Urothelium cell line (cell line): ENCODE measurements at regions not wholly inside any gene's neighbourhood (a gene's known extent, or its start where the extent isn't known, plus 50 kb on each side); places are given as distances from the start of the nearest gene placed in this dataset.
A peak's percentile ranks its signal among the peaks of the same experiment; 100 is the strongest.
"Not testable (repeated sequence)": the region's sequence is repeated elsewhere in the genome, so short reads cannot be mapped to it uniquely, and the experiment has no call there.

Experiments used
- DNase-seq: peaks from one replicate; pipeline ENCODE4 v3.0.0; 2011; ENCODE audit warnings: low spot score, mixed read lengths
- FAIRE-seq: peaks from 2 replicates; lab custom pipeline; 2011; peaks lifted over from hg19 to GRCh38; lab: Jason Lieb, UNC

DNA sequence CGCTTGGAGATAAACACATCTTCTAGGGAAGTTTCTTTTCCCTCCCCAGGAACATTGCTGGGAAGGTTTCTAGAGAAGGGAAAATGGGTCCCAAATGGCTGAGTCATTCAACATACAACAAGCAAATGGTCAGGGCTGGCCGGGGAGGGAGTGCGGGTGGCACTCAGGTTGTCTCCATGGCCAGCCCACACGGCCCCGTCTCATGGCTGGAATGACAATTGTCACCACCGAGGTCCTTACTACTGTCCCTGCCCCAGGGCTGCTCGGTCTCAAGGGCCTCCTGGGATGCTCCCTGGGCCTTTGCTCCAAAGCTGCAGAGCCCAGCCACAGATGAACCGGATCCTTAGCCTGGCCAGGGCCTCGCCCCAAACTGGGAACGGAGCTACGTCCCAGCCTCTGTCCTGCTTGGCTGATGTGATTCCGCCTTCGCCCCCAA lies 121.9 kb downstream of the FGF18 start:
- DNase-seq = no peak
- no peak for FAIRE-seq

DNA sequence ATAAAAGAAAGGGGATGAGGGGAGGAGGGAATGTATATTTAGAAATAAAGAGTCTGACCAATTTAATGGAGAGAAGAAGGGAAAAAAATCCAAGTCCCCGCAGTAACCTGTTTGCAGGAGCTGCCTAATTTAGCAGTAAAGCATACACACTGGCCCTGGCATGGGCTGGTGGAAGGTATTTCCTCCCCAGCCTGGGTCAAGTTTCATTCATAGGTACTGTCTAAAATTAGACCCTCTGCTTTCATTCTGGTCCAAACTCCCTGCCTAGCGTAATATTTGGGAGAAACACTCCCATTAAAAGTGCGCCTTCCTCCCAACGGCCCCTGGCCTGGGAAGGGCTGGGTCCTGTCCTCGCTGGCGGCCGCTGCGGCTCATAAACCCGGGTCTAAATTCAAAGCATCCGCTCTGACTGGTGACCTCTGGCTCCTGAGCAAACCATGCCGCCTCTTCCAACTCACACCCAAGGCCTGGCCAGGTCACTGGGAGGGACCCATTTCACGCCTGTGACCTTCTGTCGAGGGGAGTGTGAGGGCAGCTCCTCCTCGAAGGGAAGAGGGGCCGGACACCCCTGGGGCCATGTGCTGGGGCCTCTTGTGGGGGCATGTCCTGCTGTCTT lies 123.2 kb downstream of the FGF18 start:
- no peak for FAIRE-seq
- DNase-seq = no peak

DNA sequence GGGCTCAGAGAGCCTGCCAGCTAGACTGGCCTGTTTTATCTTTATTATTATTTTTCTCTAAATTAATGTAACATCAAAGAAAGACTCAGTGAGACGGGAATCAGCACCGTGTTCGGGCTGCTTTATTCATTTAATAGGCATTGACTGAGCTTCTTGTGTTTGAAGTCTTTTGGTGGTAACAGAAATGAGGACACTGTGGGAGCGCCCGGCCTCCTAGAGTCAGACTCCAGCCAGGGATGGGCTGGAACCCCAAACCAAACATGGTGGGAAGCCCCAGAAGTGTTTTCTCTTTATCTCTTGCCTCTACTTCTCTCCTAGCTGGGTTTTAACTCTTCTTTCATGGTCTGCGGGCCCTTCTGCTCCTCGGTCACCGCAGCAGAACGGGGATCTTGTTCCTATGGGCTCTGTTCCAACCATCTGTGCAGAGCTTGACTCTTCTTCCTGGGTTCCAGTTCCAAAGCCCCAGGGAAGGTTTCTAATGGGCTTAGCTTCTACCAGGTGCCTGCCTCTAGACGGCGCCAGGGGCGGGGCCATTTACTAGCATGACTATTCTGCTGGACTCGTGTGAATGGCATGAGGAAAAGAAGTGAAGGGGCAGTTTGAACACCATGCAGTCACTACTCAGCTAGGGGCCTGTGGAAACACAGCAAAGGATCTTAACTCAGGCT lies 123.8 kb downstream of the FGF18 start:
- DNase-seq (no peak), FAIRE-seq (no peak)

DNA sequence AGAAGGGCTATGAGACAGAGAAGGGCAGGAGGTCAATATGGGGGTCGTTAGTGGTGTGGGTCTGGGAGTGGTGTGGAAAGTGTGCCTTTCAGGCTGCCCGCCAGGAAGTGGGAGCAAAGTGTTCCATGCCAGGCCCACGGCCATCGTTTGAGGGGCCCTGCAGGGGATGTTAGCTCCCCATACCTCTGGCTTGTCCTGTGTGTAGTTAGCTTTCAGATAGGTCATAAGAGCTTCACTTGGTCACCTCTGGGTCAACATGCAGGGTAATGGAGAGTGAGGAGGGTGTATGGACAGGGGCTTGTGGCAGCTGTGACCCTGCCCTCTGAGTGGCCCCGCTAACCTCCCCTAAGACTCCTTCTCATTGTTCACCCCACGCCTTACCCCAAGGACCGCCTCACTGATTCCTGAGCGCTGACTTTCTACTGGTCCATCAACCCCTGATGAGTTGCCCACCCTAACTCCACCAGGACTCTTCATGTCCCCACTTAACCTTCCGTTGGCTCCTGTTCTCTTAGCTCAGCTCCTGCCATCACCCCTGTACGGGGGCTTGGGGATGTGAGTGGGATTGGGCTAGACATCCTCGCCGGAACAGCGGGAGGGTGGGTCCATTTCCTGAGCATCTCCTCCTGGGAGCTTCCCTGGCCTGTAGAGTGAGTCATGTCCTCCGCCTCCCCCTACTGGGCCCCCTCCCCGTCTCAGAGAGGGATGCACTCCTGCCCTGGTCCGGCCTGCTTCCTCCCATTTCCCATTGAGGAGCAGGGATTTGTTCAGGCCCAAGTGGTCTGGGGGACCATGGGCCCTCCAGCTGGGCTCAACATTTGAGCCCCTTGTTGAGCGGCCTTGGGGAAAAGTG lies 125.7 kb downstream of the FGF18 start:
- FAIRE-seq (no peak), DNase-seq (no peak)

DNA sequence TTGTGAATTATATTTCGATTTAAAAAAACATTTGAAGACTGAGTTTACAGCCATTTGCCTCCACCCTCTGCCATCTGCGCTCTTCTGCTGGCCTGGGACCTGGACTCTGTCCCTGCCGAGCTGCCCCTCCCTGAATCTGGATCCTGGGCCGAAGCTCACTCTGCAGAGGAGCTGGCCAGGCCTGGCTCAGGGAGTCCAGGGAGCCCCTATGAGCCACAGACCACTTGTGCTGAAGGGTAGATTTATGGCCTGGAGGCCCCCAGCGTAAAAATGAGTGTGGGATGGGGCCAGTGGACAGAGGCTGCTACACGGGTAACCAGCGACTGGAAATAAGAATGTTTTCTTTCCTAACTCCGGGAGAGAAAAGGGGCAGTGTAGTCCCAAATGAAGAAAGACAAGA lies 129.8 kb downstream of the FGF18 start:
- DNase-seq = no peak
- no peak for FAIRE-seq

DNA sequence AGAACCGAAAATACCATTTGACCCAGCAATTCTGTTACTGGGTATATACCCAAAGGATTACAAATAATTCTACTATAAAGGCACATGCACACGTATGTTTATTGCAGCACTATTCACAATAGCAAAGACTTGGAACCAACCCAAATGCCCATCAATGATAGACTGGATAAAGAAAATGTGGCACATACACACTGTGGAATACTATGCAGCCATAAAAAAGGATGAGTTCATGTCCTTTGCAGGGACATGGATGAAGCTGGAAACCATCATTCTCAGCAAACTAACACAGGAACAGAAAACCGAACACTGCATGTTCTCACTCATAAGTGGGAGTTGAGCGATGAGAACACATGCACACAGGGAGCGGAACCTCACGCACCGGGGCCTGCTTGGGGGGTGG lies 134.4 kb downstream of the FGF18 start:
- DNase-seq, FAIRE-seq: not testable (repeated sequence)

DNA sequence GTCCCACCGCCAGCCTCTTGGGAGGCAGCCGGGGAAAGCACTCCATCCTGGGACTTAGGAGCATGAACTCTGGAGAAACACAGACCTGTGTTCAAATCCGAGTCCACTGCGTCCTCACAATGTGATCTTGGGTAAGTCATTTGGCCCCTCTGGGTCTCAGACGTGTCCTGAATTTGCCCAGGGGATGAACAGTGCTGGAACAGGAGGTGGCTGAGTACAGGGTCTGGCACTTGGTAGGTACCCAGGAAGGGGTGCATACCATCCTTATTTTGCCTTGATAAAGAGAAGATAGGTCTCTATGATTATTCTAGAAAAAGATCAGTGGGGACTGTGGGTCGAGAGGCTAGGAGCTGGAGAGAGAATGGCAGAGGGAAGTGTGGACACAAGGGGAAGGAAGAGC lies 135.7 kb downstream of the FGF18 start:
- no peak for DNase-seq
- no peak for FAIRE-seq

DNA sequence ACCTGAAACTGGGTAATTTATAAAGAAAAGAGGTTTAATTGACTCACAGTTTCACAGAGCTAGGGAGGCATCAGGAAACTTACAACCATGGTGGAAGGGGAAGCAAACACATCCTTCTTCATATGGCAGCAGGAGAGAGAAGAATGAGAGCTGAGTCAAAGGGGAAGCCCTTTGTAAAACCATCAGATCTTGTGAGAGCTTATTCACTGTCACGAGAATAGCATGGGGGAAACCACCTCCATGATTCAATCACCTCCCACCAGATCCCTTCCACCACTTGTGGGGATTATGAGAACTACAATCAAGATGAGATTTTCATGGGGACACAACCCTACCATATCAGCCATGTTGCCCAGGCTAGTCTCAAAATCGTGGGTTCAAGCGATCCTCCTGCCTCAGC lies 143.4 kb downstream of the FGF18 start:
- DNase-seq (no peak), FAIRE-seq (no peak)

DNA sequence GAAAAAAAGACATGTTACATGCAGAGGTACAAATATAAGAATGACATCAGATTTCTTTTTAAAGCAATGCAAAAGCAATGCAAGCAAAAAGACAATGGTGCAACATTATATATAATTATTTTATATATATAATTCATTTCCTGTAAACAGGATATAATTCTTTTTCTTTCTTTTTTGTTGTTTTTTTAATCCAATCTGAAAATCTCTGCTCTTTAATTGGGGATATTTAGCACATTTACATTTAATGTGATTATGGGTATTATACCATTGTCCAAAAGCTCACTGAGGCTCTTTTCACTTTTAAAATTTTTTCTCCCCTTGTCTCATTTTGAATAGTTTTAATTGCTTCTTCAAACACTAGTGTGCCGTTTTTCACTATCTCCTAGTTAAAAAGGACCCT lies 148.9 kb downstream of the FGF18 start:
- FAIRE-seq = no peak

DNA sequence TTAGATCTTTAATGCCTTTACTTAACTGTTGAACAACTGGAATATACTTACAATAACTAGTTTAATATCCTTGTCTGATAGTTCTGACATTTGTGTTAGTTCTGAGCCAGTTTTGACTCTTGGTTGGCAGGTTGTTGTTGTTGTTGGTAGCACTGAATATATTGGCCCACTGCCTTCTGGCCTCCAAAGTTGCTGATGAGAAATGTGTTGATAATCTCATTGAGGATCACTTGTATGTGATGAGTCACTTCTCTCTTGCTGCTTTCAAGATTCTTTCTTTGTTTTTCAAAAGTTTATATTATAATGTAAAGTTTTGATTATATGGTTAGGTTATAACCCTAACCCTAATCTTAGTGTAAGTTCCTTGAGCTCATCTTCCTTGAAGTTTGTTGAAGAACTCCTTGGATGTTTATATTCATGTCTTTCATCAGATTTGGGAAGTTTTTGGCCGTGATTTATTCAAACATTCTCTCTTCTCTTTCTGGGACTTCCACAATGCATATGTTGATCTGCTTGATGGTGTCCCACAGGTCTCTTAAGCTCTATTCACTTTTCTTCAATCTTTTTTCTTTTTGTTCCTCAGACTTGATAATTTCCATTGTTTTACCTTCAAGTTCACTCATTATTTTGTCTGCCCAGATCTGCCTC lies 149.7 kb downstream of the FGF18 start:
- FAIRE-seq = no peak
- no peak for DNase-seq

More for the DNA sequence above, 148.9 kb downstream of the FGF18 start:
- DNase-seq = no peak

DNA sequence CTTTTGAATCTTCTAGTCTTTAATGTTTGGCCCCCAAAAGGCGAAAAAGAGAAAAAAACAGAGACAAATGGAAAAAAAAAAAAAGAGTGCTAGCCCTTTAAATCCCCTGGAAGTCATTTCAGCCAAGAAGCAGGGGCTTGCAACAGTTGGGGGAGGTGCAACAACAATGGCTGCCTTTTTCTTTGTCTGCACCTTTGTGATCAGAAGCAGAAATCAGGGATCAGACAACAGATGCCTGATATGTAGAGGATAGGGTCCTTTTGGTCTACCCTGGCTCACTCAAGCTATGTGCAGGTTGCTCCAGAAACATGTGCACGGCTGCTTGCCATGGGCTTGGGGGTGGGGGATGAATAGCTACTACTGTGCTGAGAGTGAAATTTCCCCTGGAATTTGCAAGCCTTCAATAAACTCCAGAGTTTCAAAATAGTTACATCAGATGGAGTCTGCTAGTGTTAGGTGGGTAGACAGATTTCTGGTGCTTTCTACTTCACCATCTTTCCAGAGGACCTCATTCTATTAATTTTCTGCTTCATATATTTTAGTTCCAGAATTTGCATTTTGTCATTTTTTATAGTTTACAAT lies 150.9 kb downstream of the FGF18 start:
- no peak for DNase-seq
- FAIRE-seq = no peak

DNA sequence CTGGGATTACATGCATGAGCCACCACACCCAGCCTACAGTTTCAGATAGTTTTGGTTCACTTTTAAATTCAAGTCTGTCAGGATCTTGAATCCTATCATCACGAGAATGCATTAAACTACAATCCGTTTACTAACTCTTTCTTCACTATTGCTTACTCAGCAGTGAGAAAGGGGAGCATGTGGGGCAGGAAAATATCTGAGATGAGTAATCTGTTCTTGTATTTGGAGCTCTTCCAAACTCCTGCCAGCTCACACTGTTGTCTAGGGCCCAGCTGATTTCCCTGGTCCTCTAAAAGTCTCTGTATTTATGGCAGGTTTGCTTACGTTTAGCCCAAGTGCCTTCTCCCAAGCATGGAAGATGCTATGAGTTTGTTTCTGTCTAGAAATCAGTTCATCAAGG lies 152.2 kb downstream of the FGF18 start:
- peak; percentile 79 for DNase-seq

DNA sequence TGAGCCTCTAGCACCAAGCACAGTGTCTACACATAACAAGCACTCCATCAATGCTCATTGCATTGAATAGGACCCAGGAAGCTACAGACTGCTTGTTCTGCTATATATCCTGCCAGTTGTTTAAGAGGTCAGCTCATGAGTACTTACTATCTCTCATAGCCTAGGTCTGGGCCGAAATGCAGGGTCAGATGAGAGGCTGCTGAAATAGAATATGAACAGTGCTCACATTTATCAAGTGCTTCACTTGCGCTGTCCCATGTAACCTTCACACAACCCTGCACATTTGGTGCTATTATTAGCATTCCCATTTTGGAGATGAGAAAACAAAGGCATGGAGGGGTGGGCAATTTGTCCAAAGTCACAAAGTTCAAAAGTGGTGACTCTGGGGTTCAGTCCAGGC lies 153.6 kb downstream of the FGF18 start:
- DNase-seq (no peak), FAIRE-seq (no peak)

More for the DNA sequence above, 152.2 kb downstream of the FGF18 start:
- no peak for FAIRE-seq

DNA sequence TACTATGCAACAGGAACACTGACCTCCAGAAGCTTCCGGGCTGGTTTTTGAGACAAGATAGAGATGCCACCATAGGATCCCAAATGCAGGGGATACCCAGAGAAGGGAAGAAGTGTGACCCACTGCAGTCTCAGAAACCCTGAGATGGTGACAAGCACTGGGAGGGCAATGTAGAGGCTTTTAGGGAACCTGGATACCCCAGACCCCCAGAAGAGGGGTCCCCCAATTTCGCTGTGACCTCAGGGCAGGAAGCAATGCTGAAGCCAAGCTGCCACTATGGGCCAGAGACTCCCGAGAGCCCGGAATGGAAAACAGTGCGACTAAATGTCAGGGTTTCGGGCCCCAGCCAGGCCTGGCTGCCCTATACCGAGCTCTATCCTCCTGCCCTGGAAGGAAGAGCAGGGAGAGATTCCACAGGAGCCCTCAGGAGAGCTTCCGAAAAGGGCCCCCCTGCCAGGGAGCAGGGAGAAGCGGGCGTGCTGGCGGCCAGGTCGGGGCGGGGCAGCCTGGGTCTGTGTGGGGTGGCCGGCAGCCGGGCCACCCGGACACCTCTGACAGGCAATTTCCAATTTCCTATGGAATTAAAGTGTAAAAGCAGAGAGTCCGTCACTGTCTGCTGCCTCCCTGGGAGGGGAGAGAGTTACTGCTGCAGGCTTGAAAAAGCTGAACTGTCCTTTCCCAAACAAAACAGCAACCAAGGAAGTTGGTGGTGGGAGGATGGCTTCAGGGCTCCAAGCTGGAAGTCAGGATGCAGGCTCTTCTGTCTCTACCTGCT lies 154.2 kb downstream of the FGF18 start:
- FAIRE-seq (no peak), DNase-seq (no peak)

DNA sequence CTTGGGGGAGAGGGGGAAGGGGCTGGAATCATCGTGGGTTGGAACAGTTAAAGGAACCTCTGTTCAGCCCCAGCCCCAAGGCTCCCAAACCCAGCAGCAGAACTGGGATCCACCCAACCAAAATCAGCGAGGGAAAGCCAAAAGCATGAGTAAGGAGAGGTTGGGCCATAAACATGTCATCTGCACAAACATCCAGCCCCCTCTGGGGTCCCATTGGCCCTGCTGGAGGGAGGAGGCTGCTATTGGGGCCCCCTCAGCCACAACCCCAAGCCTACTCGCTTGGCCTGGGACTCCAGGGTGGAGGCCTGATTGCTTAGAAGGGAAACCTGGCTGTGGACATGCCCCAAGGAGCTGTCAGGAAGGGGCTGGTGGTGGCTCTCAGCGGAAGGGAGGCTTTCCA lies 154.9 kb downstream of the FGF18 start:
- no peak for DNase-seq
- FAIRE-seq = no peak

DNA sequence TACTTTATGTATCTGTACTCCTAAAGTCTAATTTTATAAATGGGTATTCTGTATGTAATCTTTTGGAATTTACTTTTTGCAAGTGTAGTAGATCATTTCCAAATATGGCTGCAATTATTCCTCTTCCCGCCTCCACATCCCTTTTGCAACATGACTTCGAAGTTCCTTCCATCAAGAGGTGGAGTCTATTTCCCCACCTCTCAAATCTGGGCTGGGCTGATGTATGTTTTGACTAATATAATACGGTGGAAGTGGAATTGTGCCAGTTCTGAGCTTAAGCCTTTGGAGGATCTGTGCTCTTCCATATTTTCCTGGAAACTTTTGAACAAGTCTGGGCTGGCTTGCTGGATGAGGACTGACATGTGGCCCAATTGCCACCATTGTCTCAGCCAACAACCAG lies 155.9 kb downstream of the FGF18 start:
- FAIRE-seq (no peak), DNase-seq (no peak)

DNA sequence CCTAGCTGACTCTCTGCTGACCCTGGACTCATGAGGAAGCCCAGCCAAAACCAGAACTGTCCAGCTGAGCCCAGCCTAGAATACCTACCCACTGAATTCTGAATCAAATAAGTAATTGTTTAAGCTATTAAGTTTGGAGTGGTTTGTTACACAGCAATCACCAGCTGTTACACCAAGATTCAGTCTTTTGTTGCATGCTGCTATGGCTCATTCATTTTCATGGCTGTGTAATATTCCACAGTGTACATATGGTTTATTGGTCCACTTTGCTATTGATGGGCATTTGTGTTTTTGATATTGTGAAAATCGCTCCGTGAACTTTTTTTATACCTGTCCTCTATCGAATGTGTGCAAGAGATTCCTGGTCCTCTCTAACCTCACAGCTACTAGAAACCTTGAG lies 156.4 kb downstream of the FGF18 start:
- DNase-seq (no peak), FAIRE-seq (no peak)

DNA sequence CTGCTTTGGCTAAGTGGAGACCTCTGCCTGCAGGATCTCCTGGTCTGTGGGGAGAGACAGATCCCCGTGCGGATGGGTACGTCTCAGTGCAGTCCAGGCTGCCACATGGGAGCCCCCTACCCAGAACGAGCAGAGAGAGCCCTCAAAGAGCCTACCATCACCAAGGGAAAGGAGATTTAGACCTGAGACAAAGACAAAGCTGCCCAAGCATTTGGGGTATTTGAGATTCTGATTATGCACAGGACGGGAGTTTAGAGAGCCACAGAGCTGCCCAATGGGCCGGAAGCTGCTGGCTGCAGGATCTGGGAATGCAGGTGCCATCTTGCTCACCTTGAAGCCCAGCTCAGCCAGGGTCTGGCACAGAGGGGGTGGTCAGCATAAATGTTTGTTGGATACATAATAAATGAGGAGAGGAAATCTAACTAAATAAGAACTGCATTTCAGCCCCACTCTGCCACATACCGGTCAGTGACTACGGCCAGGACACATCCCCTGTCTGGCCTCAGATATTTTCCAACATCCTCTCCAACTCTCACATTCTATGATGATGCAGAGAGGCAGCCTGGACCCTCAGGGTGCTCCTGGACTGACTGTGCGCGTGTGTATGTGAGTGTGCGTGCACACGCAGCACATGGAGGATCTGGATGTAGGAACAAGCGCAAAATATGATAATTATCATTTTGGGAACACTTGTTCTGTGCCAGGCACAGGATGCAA lies 157.8 kb downstream of the FGF18 start:
- FAIRE-seq (no peak), DNase-seq (no peak)

DNA sequence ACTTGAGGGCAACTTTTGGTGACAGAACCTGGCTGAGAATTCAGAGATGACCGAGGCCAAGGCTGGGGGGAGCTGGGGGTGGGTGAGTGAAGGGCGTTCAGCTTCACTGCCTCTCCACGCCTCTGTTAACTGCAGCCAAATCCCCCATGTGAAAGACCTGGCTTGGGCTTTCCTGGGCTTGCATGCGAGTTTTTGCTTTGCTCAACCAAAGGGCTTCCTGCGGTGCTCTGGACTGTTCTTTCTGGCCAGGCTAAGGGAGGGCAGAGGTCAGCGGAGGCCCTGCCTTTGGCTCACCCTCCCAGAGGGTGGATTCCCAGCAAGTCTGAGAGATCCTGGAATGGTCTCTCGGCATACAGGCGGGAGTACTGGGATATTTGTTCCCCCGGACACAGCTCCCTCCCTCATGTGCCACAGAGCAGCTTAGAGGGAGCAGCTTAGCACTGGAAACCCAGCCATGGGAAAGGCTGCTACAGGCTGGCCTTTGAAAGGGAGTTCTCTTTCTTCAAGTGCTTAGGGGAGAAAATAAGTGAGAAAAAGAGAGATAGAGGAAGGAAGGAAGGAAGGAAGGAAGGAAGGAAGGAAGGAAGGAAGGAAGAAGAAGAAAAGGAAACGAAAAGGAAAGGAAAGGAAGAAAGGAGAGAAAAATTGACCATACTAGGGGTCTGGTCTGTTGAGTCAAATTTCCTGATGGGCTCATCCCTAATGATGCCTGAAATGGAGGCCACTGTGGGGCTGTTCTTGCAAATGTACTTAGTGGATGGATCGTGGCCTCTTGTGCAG lies 158.8 kb downstream of the FGF18 start:
- DNase-seq (no peak), FAIRE-seq (no peak)
